ENCODE measurements at regions not wholly inside any gene's neighbourhood (a gene's known extent, or its start where the extent isn't known, plus 50 kb on each side); places are given as distances from the start of the nearest gene placed in this dataset.

GRCh38 chr14:38391334-38391733 is 135.4 kb upstream of the CLEC14A start:
- H3K9me3 ChIP-seq, result no peaks in the 10 kb centered on the region
- ATAC-seq (no peak), DNase-seq (no peak)
- no peaks in the 10 kb centered on the region for H3K4me1 ChIP-seq
- TF ChIP-seq CTCF (IDR thresholded peaks at IDR 0.05), result no peak
- no peaks in the 10 kb centered on the region for H3K27me3 ChIP-seq
- H3K27ac ChIP-seq, result no peak overlapping the region
- intact Hi-C loops (cut with DNase I), result no loop called here
- H3K36me3 ChIP-seq, result no peaks in the 10 kb centered on the region
- no peak overlapping the region for H3K4me3 ChIP-seq

- H3K4me3 ChIP-seq, result no peak overlapping the region
- TF ChIP-seq CTCF (IDR thresholded peaks at IDR 0.05), result no peak
- no peaks in the 10 kb centered on the region for H3K4me1 ChIP-seq
- ATAC-seq (no peak), DNase-seq (peak in 2 of 4 donors; percentile 10 to 26)
- H3K9me3 ChIP-seq, result no peaks in the 10 kb centered on the region
- no peaks in the 10 kb centered on the region for H3K27me3 ChIP-seq
- no peaks in the 10 kb centered on the region for H3K36me3 ChIP-seq
- H3K27ac ChIP-seq, result no peak overlapping the region
- intact Hi-C loops (cut with DNase I), result no loop called here
Measured at GRCh38 chr14:38389681-38390080, 133.8 kb upstream of the CLEC14A start.

GRCh38 chr14:38387821-38388220 is 131.9 kb upstream of the CLEC14A start:
- H3K27ac ChIP-seq, result no peak overlapping the region
- no peaks in the 10 kb centered on the region for H3K4me1 ChIP-seq
- no peaks in the 10 kb centered on the region for H3K9me3 ChIP-seq
- no peaks in the 10 kb centered on the region for H3K36me3 ChIP-seq
- no peaks in the 10 kb centered on the region for H3K27me3 ChIP-seq
- DNase-seq (no peak), ATAC-seq (no peak)
- no peak overlapping the region for H3K4me3 ChIP-seq
- no peak for TF ChIP-seq CTCF (IDR thresholded peaks at IDR 0.05)
- intact Hi-C loops (cut with DNase I), result no loop called here

GRCh38 chr14:38385836-38386235 is 129.9 kb upstream of the CLEC14A start:
- H3K27ac ChIP-seq, result no peak overlapping the region
- intact Hi-C loops (cut with DNase I), result no loop called here
- no peaks in the 10 kb centered on the region for H3K27me3 ChIP-seq
- no peak overlapping the region for H3K4me3 ChIP-seq
- H3K36me3 ChIP-seq, result no peaks in the 10 kb centered on the region
- peaks cover 0 to 6% of the 10 kb centered on the region in 2 donors for H3K9me3 ChIP-seq
- H3K4me1 ChIP-seq, result no peaks in the 10 kb centered on the region
- TF ChIP-seq CTCF (IDR thresholded peaks at IDR 0.05), result no peak
- peak in 2 of 4 donors; percentile 56 to 57 for DNase-seq
- no peak for ATAC-seq

- ATAC-seq (no peak), DNase-seq (no peak)
- H3K27me3 ChIP-seq, result no peaks in the 10 kb centered on the region
- no peaks in the 10 kb centered on the region for H3K36me3 ChIP-seq
- intact Hi-C loops (cut with DNase I), result no loop called here
- H3K27ac ChIP-seq, result no peak overlapping the region
- H3K9me3 ChIP-seq, result peaks cover 0 to 11% of the 10 kb centered on the region in 2 donors
- no peak overlapping the region for H3K4me3 ChIP-seq
- TF ChIP-seq CTCF (IDR thresholded peaks at IDR 0.05), result no peak
- H3K4me1 ChIP-seq, result no peaks in the 10 kb centered on the region
Measured at GRCh38 chr14:38385343-38385742, 129.4 kb upstream of the CLEC14A start.

All from left lung (tissue), 4 donors.